HG03039 (cell line): ENCODE measurements at regions not wholly inside any gene's neighbourhood (a gene's known extent, or its start where the extent isn't known, plus 50 kb on each side); places are given as distances from the start of the nearest gene placed in this dataset.

ENCODE experiments used
- ATAC-seq: cut with Tn5 transposase; IDR thresholded peaks from one replicate; pipeline ENCODE4 v1.9.1; 2021; ENCODE audit warnings: mild to moderate bottlenecking, moderate library complexity; ENCODE audit not compliant: unreplicated experiment

DNA sequence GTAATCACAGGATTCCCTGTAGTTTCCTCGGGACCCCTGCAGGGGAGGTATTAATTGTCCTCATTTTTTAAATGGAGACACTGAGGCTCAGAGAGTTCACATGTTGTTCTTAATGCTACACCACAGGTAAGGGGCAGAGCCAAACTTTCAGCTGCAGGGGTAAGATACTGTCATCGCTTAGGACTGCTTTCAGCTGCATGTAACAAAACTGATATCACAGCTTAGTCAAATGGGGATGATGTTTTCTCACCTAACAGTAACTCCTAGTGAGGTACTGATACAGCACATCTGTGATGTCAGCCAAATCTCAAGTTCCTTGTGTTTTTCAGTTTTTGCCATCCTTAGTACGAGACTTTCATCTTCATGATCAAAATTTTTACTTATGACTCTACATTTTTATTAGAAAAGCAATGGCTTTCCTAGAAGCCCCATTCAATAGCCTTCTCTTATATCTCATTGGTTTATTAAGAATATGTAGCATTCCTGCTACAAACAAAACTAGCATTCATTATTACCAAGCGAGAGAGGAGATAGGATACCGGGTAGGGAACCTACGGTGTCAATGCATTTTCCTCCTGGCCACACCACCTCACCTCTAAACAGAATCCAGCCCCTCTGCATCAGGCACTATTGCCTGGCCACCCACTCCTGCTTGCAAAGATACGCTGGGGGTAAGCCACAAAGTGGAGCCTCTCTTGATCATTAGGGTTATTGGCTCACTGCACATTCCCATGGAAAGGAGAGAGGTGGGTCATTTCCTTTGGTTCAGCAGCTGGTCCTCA is 557.5 kb downstream of the CD83 start:
- no peak for ATAC-seq

DNA sequence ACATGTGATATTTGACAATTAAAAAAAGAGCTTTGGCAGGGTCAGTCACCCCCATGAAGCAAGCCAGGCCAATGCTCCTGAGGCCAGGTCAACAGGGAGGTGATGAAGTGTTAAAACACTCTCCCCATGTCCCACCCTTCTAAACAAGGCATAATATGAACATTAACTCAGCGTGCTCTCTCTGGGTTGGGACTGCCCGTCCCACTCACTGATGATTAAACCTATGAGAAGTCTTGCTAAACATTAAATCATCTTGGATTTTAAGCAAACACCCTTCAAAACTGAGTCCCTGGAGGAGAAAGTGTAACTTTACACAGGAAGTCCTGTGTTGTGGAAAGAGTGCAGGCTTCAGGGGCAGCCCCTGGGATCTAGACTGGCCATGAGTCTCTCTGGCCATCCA is 558.5 kb downstream of the CD83 start:
- ATAC-seq: no peak

DNA sequence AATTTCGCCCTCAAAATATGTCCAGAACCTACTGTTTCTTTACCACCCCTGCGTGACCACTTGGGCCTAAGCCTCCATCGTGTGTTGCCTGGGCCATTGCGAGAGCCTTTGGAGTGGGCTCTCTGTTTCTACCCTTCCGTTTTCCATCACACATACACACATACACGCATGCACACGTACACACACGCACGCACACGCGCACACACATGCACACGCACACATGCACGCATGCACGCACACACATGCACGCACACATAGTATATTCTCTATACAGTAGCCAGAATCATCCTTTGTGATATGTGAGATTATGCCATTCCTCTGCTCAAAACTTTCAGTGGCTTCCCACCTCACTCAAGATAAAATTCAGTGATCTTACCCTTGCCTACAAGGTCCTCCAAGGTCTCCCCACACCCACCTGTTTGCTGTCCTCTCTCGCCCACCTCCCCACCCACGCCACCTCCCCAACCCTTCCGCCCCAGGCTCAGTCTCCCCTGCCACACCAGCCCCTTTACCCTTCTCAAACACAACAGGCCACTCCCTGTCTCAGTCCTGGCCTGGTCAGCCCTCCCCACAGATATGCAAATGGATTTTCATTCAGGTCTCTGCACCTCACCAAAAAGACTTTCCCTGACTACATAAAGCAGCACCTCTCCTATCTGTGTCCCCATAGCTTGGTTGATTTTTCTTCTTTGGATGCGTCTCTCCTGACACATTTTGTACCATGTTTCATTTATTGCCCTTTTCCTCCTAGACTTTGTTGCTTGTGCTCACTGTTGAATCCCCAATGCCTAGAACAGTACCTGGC is 559.6 kb downstream of the CD83 start:
- no peak for ATAC-seq

DNA sequence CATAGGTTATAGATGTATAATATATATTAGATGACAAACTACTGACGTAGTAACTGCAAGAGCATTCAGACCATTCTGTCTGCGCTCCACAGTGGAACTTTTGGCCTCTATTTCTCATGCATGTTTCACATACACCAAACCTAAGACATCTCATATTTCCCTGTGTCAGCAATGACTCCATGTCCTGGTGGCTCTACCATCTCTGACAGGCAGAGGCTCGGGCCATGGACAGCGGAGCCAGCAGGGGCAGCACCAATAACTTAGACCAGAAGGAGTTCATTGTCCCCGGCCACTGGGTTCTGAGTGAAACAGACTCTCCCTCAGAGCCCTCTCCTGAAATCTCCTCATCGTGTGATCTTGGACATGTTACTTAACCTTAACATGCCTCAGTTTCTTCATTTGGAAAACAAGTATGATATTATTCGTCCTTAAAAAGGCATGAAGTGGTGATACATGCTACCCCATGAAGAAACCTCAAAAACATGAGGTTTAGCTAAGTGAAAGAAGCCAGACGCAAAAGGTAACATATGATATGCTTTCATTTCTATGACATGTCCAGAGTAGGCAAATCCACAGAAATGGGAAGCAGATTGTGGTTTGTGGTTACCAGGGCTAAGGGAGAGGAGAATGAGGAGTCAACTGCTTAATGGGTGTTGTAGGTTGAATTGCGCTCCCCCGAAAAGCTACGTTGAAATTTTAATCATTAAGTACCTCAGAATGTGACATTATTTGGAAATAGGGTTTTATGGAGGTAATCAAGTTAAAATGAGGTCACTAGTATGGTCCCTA is 564.0 kb upstream of the JARID2 start:
- ATAC-seq: no peak

DNA sequence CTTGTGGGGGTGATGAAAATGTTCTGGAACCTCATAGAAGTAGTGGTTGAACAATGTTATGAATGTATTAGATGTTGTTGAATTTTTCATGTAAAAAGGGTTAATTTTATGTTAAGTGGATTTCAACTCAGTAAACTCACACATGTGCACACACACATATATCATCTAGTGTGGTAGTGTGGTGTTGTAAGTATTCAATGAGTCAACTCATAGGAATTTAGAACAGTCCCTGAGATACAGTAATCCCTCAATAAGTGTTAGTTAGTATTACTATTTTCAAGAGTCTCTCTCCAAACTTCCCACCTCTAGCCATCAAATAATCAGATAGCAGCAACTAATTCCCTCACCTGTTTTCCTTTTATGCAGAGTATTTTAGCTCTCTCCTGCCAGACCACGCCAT is 563.1 kb upstream of the JARID2 start:
- no peak for ATAC-seq

DNA sequence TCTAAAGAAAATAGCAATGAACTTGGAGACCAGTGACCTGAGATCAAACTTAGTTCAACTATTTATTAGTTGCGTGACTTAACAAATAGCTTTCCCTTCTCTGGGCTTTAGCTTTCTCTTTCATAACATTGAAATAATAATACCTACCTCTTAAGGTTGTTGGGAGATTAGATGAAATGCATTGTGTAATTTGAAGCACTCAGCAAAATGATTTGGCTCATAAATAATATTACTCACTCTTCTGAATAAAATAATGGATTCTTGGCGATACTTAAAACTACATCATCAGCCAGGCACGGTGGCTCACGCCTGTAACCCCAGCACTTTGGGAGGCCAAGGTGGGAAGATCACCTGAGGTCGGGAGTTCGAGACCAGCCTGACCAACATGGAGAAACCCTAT is 556.2 kb upstream of the JARID2 start:
- no peak for ATAC-seq

DNA sequence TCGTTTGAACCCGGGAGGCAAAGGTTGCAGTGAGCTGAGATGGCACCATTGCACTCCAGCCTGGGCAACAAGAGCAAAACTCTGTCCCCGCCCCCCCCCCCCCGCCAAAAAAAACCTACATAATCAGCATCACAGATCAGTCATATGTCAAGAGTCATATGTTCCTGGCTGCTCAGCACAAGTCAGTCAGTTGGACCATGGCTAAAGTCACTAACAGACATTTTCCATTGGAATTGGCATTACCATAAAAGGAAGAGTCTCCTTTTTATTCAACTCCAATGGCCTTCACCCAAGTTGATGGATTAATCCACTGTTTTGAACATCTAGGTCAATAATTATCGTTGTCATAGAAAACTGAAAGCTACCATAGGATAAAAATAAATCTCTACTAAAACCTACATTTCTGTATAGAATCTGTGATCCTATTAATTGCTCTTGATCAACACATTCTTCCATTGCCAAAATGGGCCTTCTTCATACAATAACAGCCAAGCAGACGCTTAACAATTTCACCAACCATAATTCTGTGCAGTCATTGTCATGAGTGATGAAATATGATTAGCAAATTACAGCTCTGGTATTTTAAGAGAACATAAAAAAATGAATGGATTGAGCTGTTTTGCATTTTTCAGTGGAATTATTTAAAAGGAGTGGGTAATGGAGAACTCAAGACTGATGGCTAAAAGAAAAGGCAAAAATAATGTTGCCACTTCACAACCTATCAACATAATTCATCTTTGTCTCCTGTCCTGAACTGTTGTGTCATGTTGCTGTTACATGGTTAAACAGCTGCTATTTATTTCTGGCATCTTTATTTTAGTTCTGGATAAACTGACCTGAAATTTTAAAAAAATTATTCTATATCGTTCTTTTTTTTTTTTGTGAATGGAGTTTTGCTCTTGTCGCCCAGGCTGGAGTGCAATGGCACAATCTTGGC is 555.5 kb upstream of the JARID2 start:
- no peak for ATAC-seq

DNA sequence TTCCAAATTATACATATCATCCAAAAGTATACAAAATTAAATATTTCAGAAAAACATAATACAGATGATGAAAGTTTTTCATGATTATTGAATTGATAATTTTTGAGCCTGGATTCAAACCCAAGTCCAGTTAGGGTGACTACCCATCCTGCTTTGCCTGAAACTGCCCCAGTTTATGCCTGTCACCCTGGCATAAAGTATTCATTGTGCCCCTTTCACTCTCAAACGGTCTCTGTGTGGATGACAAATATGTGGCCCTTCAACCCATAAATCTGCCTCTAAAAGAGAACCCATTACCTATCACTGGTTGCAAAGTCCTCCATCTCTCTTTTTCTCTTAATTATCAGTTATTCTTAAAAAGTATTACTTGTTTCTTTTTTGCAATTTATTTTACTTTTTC is 553.7 kb upstream of the JARID2 start:
- no peak for ATAC-seq

DNA sequence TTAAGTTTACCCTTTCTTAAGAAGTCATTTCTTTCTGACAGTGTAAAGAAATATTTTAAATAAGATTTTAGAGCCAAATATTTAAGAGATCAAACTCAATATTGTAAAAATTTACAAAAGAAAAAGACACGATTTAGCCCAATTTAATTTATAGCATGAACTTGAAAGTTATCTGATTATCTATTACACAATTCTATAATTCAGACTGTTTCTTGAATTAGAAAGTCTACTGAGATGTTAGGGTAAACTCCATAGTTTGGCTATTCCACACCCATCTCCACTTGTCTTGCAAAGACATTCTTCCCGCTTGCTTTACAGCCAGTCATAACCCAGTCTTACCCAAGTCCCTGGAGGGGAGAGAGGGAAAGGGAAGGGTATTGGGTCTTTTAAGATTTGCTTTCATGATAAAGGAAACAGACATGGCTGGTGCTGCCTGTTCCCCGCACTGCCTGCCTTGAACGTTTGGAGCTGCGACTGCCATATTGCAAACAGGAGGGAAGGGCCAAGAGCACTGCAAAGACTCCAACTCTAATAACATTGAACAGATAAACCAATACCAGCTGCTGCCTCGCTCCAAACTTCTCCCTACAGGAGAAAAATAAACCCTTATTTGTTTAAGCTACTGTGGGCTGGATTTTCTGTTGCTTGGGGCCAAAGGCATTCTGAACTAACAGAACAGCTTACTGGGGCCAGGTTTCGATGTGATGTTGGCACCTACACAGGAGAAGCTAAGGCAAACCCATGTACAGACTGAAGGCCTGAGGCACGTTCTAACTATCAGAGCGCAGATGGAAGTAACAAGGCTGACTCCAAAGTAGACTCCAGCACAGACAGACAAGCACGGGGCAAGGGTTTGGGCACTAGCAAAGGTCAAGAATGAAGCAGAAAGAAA is 552.3 kb upstream of the JARID2 start:
- ATAC-seq: no peak

DNA sequence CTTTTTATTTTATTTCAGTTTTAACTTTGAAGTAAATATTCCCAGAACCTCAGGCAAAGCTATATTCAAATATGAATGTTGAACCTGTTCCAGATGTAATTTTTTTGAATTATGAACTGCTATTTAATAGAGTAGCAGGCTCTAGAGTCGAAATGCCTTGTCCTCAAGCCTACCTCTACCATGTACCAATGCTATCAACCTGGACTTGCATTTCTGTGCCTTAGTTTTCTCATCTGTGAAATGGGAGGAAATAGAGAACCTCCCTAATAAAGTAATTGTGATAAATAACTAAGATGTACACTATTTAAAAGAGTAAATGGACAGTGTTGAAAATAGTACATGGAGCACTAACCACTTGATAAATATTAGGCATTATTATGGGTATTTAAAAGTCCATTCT is 551.6 kb upstream of the JARID2 start:
- ATAC-seq: no peak

DNA sequence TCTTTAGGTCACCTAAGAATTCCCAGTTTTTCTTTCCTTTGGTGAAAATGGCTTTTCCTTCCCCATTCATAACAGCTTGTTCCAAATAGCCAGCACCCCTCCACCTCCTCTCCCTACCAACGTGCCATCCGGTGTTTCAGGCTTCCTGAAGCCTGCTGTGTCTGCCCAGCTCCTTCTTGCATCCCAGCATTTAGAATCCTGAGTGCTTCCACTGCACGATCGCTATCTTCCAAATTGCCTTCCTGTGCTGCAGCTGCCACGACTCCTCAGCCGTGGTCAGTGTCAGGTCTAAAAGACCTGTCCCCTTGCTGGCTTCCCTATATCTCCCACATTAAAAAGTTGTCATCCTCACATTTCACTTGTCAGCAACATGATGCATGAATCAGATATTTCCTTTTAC is 550.3 kb upstream of the JARID2 start:
- no peak for ATAC-seq

DNA sequence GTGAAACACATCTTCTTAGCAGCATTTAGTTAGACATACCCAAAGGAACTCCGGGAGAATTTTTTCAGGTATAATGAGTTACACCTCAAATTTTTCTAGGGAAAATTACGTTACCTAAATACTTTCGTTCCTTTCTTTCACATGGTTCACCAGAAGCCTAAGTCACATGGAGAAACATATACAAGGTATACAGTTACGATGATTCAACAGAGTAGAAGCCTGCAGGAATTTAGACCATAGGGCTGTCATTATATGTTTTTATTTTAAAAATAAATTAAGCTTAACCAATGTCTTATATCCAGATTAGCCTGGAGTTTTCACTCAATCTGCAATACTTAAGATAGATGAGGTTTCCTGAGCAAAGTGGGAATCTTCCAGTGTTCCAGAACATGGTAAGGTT is 549.5 kb upstream of the JARID2 start:
- ATAC-seq: no peak

DNA sequence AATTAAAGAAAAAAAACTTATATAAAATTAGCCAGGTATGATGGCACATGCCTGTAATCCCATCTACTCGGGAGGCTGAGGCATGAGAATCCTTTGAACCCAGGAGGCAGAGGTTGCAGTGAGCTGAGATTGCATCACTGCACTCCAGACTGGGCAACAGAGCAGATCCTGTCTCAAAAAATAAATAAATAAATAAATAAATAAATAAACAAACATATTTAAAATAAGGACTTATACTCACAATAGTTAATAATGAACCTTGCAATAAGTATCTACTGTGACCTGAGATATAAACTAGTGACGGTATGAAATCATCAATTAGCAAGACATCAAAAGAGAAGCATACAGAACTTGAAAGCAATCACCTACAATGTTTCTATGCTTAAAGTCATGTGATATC is 548.4 kb upstream of the JARID2 start:
- ATAC-seq: no peak

DNA sequence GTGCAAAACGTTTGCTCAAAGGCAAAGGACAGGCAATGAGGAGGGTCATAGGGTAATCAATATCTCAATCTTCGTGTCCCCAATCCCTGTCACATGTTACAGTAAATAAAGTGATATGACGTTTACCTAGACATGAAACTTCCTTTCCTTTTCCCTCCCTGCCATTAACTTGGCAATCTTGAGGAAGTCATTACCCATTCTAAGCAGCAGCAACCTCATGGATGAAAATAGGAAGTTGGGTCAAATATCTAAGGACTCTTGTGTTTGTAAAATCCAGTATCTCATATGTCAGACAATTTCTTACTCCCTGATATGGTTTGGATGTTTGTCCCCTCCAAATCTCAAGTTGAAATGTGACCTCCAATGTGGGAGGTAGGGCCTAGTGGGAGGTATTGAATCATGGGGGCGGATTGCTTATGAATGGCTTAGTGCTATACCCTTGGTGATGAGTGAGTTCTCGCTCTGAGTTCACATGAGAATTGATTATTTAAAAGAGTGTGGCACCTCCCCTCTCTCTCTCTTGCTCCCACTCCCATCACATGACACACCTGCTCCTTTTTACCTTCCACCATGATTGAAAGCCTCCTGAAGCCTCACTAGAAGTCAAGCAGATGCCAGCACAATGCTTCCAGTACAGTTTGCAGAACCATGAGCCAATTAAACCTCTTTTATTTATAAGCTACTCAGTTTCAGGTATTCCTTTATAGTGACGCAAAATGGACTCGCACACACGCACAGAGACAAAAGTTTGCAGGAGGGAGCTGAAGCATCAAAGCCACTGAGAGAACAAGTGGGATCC is 545.9 kb upstream of the JARID2 start:
- no peak for ATAC-seq

DNA sequence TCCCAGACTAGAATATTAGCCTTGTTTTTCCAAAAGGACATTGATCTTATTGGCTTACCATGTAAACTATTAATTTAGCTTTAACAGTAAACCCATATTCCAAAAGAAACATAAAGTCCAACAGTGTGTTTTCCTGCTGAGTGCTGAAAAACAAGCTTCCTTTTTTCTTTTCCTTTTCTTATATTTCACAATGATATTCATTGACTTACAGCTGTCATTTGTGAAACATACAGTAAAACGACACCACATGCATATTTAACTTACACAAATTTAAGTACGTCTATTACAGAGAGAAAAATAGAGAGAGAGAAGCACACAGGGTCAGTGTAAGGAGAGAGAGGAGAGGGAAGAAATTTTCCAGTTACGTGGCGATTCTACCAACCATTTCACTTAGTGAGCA is 543.9 kb upstream of the JARID2 start:
- no peak for ATAC-seq

DNA sequence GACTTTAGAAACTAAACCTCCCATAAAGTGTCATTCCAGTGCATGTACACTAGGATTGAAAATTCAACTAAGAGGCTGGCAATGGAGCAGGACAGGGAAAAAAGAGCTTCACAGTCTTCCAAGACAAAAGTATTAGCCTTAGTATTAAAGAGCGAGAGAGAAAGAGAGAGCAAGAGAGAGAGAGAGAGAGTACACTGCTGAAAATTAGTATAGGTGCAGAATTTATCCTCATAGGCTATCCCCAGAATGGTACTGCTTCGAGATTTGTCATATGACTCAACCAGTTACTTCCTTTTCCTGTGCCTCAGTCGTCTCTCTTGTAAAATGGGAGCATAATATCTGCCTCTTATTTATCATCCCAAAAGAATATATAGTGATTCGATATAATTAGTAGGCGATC is 543.2 kb upstream of the JARID2 start:
- no peak for ATAC-seq

DNA sequence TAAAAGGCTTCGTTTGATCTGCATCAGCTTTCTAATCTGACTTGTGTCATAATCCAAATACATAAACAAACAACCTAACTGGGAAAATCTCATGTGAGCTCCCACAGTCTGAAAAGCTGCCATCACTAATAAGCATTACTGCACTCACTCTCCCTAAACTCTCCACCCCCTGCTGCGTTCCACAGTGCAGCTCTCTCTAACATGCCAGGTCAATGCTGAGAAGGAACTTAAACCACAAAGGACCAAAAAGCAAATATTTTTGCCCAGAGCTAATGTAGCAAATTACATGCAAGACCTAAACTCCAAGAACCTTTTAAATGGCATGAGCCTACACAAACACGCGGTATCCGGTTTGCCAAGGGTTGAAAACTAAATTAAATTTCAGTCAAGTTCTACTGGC is 542.3 kb upstream of the JARID2 start:
- ATAC-seq: no peak

DNA sequence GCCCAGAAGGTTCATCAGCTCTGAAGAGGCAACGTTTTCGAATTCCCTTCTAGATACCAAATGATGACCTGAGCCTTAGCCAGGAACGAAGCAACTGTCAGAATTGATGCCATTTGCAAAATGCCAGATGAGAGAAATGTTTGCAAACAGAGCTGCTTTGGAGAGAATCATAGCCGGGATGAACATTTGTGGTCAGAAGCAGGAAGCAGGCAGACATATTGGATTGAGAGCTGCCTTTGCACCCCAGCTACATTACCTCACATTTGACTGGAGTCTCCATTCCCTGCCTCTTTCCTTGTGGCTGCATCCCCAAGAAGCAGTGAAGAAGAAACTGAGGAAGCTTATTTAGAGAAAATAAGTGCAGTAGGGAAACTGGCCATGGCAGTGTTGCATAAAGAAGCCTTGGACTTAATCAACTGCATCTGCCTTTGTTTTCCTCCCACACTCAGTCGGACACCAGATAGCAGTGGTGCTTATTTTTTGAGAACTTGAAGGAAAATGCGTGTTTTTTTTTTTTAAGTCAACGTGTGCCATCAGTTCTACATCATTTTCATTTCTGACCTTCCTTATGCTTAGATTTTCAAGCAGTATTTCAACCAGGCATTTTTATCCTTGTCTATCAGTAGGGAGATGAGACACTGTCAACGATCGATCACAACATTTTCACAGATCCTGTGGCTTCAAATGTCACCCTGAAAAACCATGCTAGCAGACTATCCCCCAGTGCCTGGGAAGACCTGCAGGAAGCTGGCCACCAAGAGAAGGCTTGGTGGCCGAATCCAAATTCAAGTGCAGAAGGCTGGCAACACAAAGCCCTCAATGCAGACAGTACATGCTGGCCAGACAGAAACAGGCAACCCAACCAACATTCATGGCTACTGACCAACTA is 541.2 kb upstream of the JARID2 start:
- ATAC-seq: no peak
